Mesodermal cell (in vitro differentiated cells): ENCODE measurements at regions not wholly inside any gene's neighbourhood (a gene's known extent, or its start where the extent isn't known, plus 50 kb on each side); places are given as distances from the start of the nearest gene placed in this dataset.

Experiments used
- H3K27ac ChIP-seq: 2 replicates; pipeline ENCODE4 v1.7.0; 2013; ENCODE audit warnings: mild to moderate bottlenecking, low read depth, low read length, moderate library complexity; ENCODE audit not compliant: severe bottlenecking
- H3K36me3 ChIP-seq: 2 replicates; pipeline ENCODE4 v1.7.1; 2013; ENCODE audit warnings: mild to moderate bottlenecking, low read length, moderate library complexity; ENCODE audit not compliant: control insufficient read depth, insufficient read depth
- H3K4me1 ChIP-seq: one replicate; pipeline ENCODE4 v1.7.1; 2013; ENCODE audit warnings: mild to moderate bottlenecking, low read length; ENCODE audit not compliant: insufficient read depth, control insufficient read depth, poor library complexity, severe bottlenecking
- H3K4me3 ChIP-seq: 2 replicates; pipeline ENCODE4 v1.7.0; 2013; ENCODE audit warnings: low read length, control low read depth, mild to moderate bottlenecking; ENCODE audit not compliant: insufficient read depth, poor library complexity, severe bottlenecking; ENCODE audit errors: extremely low read depth
- H3K9me3 ChIP-seq: 2 replicates; pipeline ENCODE4 v1.7.1; 2013; ENCODE audit warnings: mild to moderate bottlenecking, low read length, moderate library complexity; ENCODE audit not compliant: control insufficient read depth
- WGBS, 2 experiments: methylation state at CpG; one replicate each; pipeline ENCODE4 v1.1.5; 2013; ENCODE audit warnings: missing lambda C conversion rate in 2 of 2; ENCODE audit not compliant: insufficient coverage in 2 of 2; 5-methylcytosine and 5-hydroxymethylcytosine counted together

- 96 to 97% methylated on average over 4 to 5 of the region's 6 CpGs for WGBS, 2 experiments
- H3K9me3 ChIP-seq, result peaks cover 1% of the 10 kb centered on the region
Measured at GRCh38 chr1:184141361-184141880, 89.9 kb downstream of the TSEN15 start.

GRCh38 chr1:184143449-184143848, 91.9 kb downstream of the TSEN15 start:
- Histone ChIP-seq H3K9me3 (peaks cover 10% of the 10 kb centered on the region), H3K4me1 (no peaks in the 10 kb centered on the region), H3K27ac (no peak overlapping the region), H3K36me3 (no peaks in the 10 kb centered on the region), H3K4me3 (no peak overlapping the region)
- 72 to 89% methylated on average over 3 to 5 of the region's 5 CpGs for WGBS, 2 experiments

More at GRCh38 chr1:184141361-184141880, 89.9 kb downstream of the TSEN15 start:
- Histone ChIP-seq H3K36me3 (no peaks in the 10 kb centered on the region), H3K27ac (no peak overlapping the region), H3K4me1 (no peaks in the 10 kb centered on the region), H3K4me3 (no peak overlapping the region)

- Histone ChIP-seq H3K27ac (no peak overlapping the region), H3K9me3 (peaks cover 10% of the 10 kb centered on the region), H3K36me3 (no peaks in the 10 kb centered on the region), H3K4me3 (no peak overlapping the region), H3K4me1 (no peaks in the 10 kb centered on the region)
- WGBS, 2 experiments, result 95 to 100% methylated on average over 3 to 5 of the region's 5 CpGs
Measured at GRCh38 chr1:184145083-184145482, 93.6 kb downstream of the TSEN15 start.

- 93 to 94% methylated on average over 1 to 2 of the region's 4 CpGs for WGBS, 2 experiments
- Histone ChIP-seq H3K4me3 (no peak overlapping the region), H3K4me1 (peaks cover 8% of the 10 kb centered on the region), H3K9me3 (peaks cover 10% of the 10 kb centered on the region), H3K36me3 (no peaks in the 10 kb centered on the region), H3K27ac (no peak overlapping the region)
Measured at GRCh38 chr1:184146202-184146601, 94.7 kb downstream of the TSEN15 start.

- Histone ChIP-seq H3K4me3 (no peak overlapping the region), H3K4me1 (peaks cover 17% of the 10 kb centered on the region), H3K9me3 (peaks cover 10% of the 10 kb centered on the region), H3K36me3 (no peaks in the 10 kb centered on the region), H3K27ac (no peak overlapping the region)
- 86 to 97% methylated on average over 6 to 9 of the region's 9 CpGs for WGBS, 2 experiments
Measured at GRCh38 chr1:184150776-184151531, 99.4 kb downstream of the TSEN15 start.

GRCh38 chr1:184152434-184152898, 100.9 kb downstream of the TSEN15 start:
- H3K9me3 ChIP-seq, result no peaks in the 10 kb centered on the region
- 67 to 83% methylated on average over 6 to 10 of the region's 10 CpGs for WGBS, 2 experiments

GRCh38 chr1:184152974-184153373, 101.4 kb downstream of the TSEN15 start:
- no peaks in the 10 kb centered on the region for H3K9me3 ChIP-seq
- WGBS, 2 experiments, result 88 to 92% methylated on average over 11 of the region's 11 CpGs
- H3K4me3 ChIP-seq, result no peak overlapping the region
- H3K36me3 ChIP-seq, result no peaks in the 10 kb centered on the region
- peak overlapping the region; percentile 74 for H3K27ac ChIP-seq
- H3K4me1 ChIP-seq, result peaks cover 32% of the 10 kb centered on the region

More at GRCh38 chr1:184152434-184152898, 100.9 kb downstream of the TSEN15 start:
- Histone ChIP-seq H3K27ac (peak overlapping the region; percentile 74), H3K4me1 (peaks cover 32% of the 10 kb centered on the region), H3K36me3 (no peaks in the 10 kb centered on the region), H3K4me3 (no peak overlapping the region)

GRCh38 chr1:184153731-184154130, 102.2 kb downstream of the TSEN15 start:
- 87% methylated on average over 2 to 4 of the region's 4 CpGs for WGBS, 2 experiments
- Histone ChIP-seq H3K36me3 (no peaks in the 10 kb centered on the region), H3K27ac (no peak overlapping the region), H3K4me1 (peaks cover 32% of the 10 kb centered on the region), H3K9me3 (no peaks in the 10 kb centered on the region), H3K4me3 (no peak overlapping the region)

- no peak overlapping the region for H3K4me3 ChIP-seq
- H3K27ac ChIP-seq, result no peak overlapping the region
- H3K9me3 ChIP-seq, result peaks cover 4% of the 10 kb centered on the region
- H3K36me3 ChIP-seq, result no peaks in the 10 kb centered on the region
- H3K4me1 ChIP-seq, result peaks cover 33% of the 10 kb centered on the region
- WGBS, 2 experiments, result 43 to 70% methylated on average over 2 to 3 of the region's 5 CpGs
Measured at GRCh38 chr1:184156521-184157393, 105.2 kb downstream of the TSEN15 start.

GRCh38 chr1:184157394-184157742, 105.8 kb downstream of the TSEN15 start:
- H3K36me3 ChIP-seq, result no peaks in the 10 kb centered on the region
- WGBS, 2 experiments, result no CpG with 5 or more reads among the region's 1 CpG

More at GRCh38 chr1:184157394-184157742, 105.8 kb downstream of the TSEN15 start:
- Histone ChIP-seq H3K4me1 (peaks cover 39% of the 10 kb centered on the region), H3K9me3 (peaks cover 4% of the 10 kb centered on the region), H3K27ac (no peak overlapping the region), H3K4me3 (no peak overlapping the region)
